ENCODE measurements at regions not wholly inside any gene's neighbourhood (a gene's known extent, or its start where the extent isn't known, plus 50 kb on each side); places are given as distances from the start of the nearest gene placed in this dataset.
"Not testable (repeated sequence)": the region's sequence is repeated elsewhere in the genome, so short reads cannot be mapped to it uniquely, and the experiment has no call there.

- no peak overlapping the region for H3K4me3 ChIP-seq (ENCODE audit: low read length)
- peaks cover 18% of the 10 kb centered on the region for H3K4me1 ChIP-seq (ENCODE audit: control insufficient read depth, insufficient read depth, low read length)
- H3K27ac ChIP-seq (ENCODE audit: low read length) = no peak overlapping the region
- H3K36me3 ChIP-seq (ENCODE audit: control insufficient read depth, insufficient read depth, low read length) = no peaks in the 10 kb centered on the region
- 37% methylated on average over 3 of the region's 6 CpGs for WGBS (ENCODE audit: insufficient coverage)
- no peak for DNase-seq
- H3K9me3 ChIP-seq (replicated peaks; ENCODE audit: control insufficient read depth, low read depth, low read length) = no peaks in the 10 kb centered on the region
- no peaks in the 10 kb centered on the region for H3K27me3 ChIP-seq (ENCODE audit: control insufficient read depth, insufficient read depth, low read length)
These were observed 68.1 kb upstream of the CEP85L start for GRCh38 chr6:118719351-118720124.

GRCh38 chr6:118718903-118719302 is 67.5 kb upstream of the CEP85L start:
- 17% methylated on average over 1 of the region's 7 CpGs for WGBS (ENCODE audit: insufficient coverage)
- no peak for DNase-seq
- Histone ChIP-seq H3K9me3 (replicated peaks; ENCODE audit: control insufficient read depth, low read depth, low read length) (no peaks in the 10 kb centered on the region), H3K36me3 (ENCODE audit: control insufficient read depth, insufficient read depth, low read length) (no peaks in the 10 kb centered on the region), H3K4me1 (ENCODE audit: control insufficient read depth, insufficient read depth, low read length) (peaks cover 18% of the 10 kb centered on the region), H3K27ac (ENCODE audit: low read length) (peak overlapping the region; percentile 37), H3K27me3 (ENCODE audit: control insufficient read depth, insufficient read depth, low read length) (no peaks in the 10 kb centered on the region), H3K4me3 (ENCODE audit: low read length) (no peak overlapping the region)

- WGBS (ENCODE audit: insufficient coverage) = 91% methylated on average over 1 of the region's 4 CpGs
- no peaks in the 10 kb centered on the region for H3K27me3 ChIP-seq (ENCODE audit: control insufficient read depth, insufficient read depth, low read length)
- DNase-seq = no peak
These were observed 66.9 kb upstream of the CEP85L start for GRCh38 chr6:118718297-118718696.

GRCh38 chr6:118717106-118717505 is 65.7 kb upstream of the CEP85L start:
- H3K4me3 ChIP-seq (ENCODE audit: low read length) = no peak overlapping the region
- H3K36me3 ChIP-seq (ENCODE audit: control insufficient read depth, insufficient read depth, low read length) = no peaks in the 10 kb centered on the region
- H3K9me3 ChIP-seq (replicated peaks; ENCODE audit: control insufficient read depth, low read depth, low read length) = no peaks in the 10 kb centered on the region
- WGBS (ENCODE audit: insufficient coverage) = 92% methylated on average over 13 of the region's 13 CpGs
- no peaks in the 10 kb centered on the region for H3K27me3 ChIP-seq (ENCODE audit: control insufficient read depth, insufficient read depth, low read length)
- peaks cover 13% of the 10 kb centered on the region for H3K4me1 ChIP-seq (ENCODE audit: control insufficient read depth, insufficient read depth, low read length)
- peak; percentile 19 for DNase-seq
- H3K27ac ChIP-seq (ENCODE audit: low read length) = peak overlapping the region; percentile 21

More at GRCh38 chr6:118718297-118718696, 66.9 kb upstream of the CEP85L start:
- Histone ChIP-seq H3K9me3 (replicated peaks; ENCODE audit: control insufficient read depth, low read depth, low read length) (no peaks in the 10 kb centered on the region), H3K4me1 (ENCODE audit: control insufficient read depth, insufficient read depth, low read length) (peaks cover 15% of the 10 kb centered on the region), H3K27ac (ENCODE audit: low read length) (no peak overlapping the region), H3K4me3 (ENCODE audit: low read length) (no peak overlapping the region), H3K36me3 (ENCODE audit: control insufficient read depth, insufficient read depth, low read length) (no peaks in the 10 kb centered on the region)

GRCh38 chr6:118715907-118716306 is 64.5 kb upstream of the CEP85L start:
- H3K9me3 ChIP-seq (replicated peaks; ENCODE audit: control insufficient read depth, low read depth, low read length); H3K4me3 ChIP-seq (ENCODE audit: low read length); H3K27ac ChIP-seq (ENCODE audit: low read length); H3K27me3 ChIP-seq (ENCODE audit: control insufficient read depth, insufficient read depth, low read length); DNase-seq; H3K36me3 ChIP-seq (ENCODE audit: control insufficient read depth, insufficient read depth, low read length): not testable (repeated sequence)
- WGBS (ENCODE audit: insufficient coverage) = 80% methylated on average over 1 of the region's 5 CpGs
- peaks cover 13% of the 10 kb centered on the region for H3K4me1 ChIP-seq (ENCODE audit: control insufficient read depth, insufficient read depth, low read length)

GRCh38 chr6:118715376-118715775 is 64.0 kb upstream of the CEP85L start:
- Histone ChIP-seq H3K4me1 (ENCODE audit: control insufficient read depth, insufficient read depth, low read length) (peaks cover 13% of the 10 kb centered on the region), H3K27ac (ENCODE audit: low read length) (no peak overlapping the region), H3K4me3 (ENCODE audit: low read length) (no peak overlapping the region), H3K27me3 (ENCODE audit: control insufficient read depth, insufficient read depth, low read length) (no peaks in the 10 kb centered on the region), H3K36me3 (ENCODE audit: control insufficient read depth, insufficient read depth, low read length) (no peaks in the 10 kb centered on the region), H3K9me3 (replicated peaks; ENCODE audit: control insufficient read depth, low read depth, low read length) (no peaks in the 10 kb centered on the region)
- no peak for DNase-seq
- whole genome bisulfite sequencing (ENCODE audit: insufficient coverage) = no CpG with 5 or more reads among the region's 2 CpGs

- Histone ChIP-seq H3K4me1 (ENCODE audit: control insufficient read depth, insufficient read depth, low read length) (peaks cover 16% of the 10 kb centered on the region), H3K27me3 (ENCODE audit: control insufficient read depth, insufficient read depth, low read length) (no peaks in the 10 kb centered on the region), H3K9me3 (replicated peaks; ENCODE audit: control insufficient read depth, low read depth, low read length) (no peaks in the 10 kb centered on the region), H3K36me3 (ENCODE audit: control insufficient read depth, insufficient read depth, low read length) (no peaks in the 10 kb centered on the region), H3K27ac (ENCODE audit: low read length) (no peak overlapping the region), H3K4me3 (ENCODE audit: low read length) (no peak overlapping the region)
- no CpG with 5 or more reads among the region's 3 CpGs for WGBS (ENCODE audit: insufficient coverage)
- no peak for DNase-seq
These were observed 63.4 kb upstream of the CEP85L start for GRCh38 chr6:118714756-118715155.

GRCh38 chr6:118712969-118713368 is 61.6 kb upstream of the CEP85L start:
- no peaks in the 10 kb centered on the region for H3K27me3 ChIP-seq (ENCODE audit: control insufficient read depth, insufficient read depth, low read length)
- H3K36me3 ChIP-seq (ENCODE audit: control insufficient read depth, insufficient read depth, low read length) = no peaks in the 10 kb centered on the region
- 67% methylated on average over 3 of the region's 3 CpGs for WGBS (ENCODE audit: insufficient coverage)
- H3K9me3 ChIP-seq (replicated peaks; ENCODE audit: control insufficient read depth, low read depth, low read length) = no peaks in the 10 kb centered on the region
- no peak for DNase-seq
- no peak overlapping the region for H3K27ac ChIP-seq (ENCODE audit: low read length)
- H3K4me3 ChIP-seq (ENCODE audit: low read length) = no peak overlapping the region
- peaks cover 18% of the 10 kb centered on the region for H3K4me1 ChIP-seq (ENCODE audit: control insufficient read depth, insufficient read depth, low read length)

- H3K27ac ChIP-seq (ENCODE audit: low read length) = no peak overlapping the region
These were observed 59.2 kb upstream of the CEP85L start for GRCh38 chr6:118710616-118711015.

GRCh38 chr6:118709859-118710350 is 58.5 kb upstream of the CEP85L start:
- H3K4me1 ChIP-seq (ENCODE audit: control insufficient read depth, insufficient read depth, low read length) = peaks cover 29% of the 10 kb centered on the region
- no peak for DNase-seq
- 71% methylated on average over 1 of the region's 3 CpGs for whole genome bisulfite sequencing (ENCODE audit: insufficient coverage)
- no peaks in the 10 kb centered on the region for H3K9me3 ChIP-seq (replicated peaks; ENCODE audit: control insufficient read depth, low read depth, low read length)
- H3K4me3 ChIP-seq (ENCODE audit: low read length) = peak overlapping the region; percentile 39
- no peaks in the 10 kb centered on the region for H3K36me3 ChIP-seq (ENCODE audit: control insufficient read depth, insufficient read depth, low read length)
- H3K27me3 ChIP-seq (ENCODE audit: control insufficient read depth, insufficient read depth, low read length) = no peaks in the 10 kb centered on the region
- peak overlapping the region; percentile 97 for H3K27ac ChIP-seq (ENCODE audit: low read length)

More at GRCh38 chr6:118710616-118711015, 59.2 kb upstream of the CEP85L start:
- WGBS (ENCODE audit: insufficient coverage) = 100% methylated on average over 3 of the region's 5 CpGs
- Histone ChIP-seq H3K4me3 (ENCODE audit: low read length) (no peak overlapping the region), H3K9me3 (replicated peaks; ENCODE audit: control insufficient read depth, low read depth, low read length) (no peaks in the 10 kb centered on the region), H3K4me1 (ENCODE audit: control insufficient read depth, insufficient read depth, low read length) (peaks cover 22% of the 10 kb centered on the region), H3K27me3 (ENCODE audit: control insufficient read depth, insufficient read depth, low read length) (no peaks in the 10 kb centered on the region), H3K36me3 (ENCODE audit: control insufficient read depth, insufficient read depth, low read length) (no peaks in the 10 kb centered on the region)
- DNase-seq = no peak
